GM21447 (cell line): ENCODE measurements at regions not wholly inside any gene's neighbourhood (a gene's known extent, or its start where the extent isn't known, plus 50 kb on each side); places are given as distances from the start of the nearest gene placed in this dataset.
"Not testable (repeated sequence)": the region's sequence is repeated elsewhere in the genome, so short reads cannot be mapped to it uniquely, and the experiment has no call there.

Experiments
- ATAC-seq: cut with Tn5 transposase; IDR thresholded peaks from one replicate; pipeline ENCODE4 v1.9.1; 2021; ENCODE audit not compliant: unreplicated experiment

DNA sequence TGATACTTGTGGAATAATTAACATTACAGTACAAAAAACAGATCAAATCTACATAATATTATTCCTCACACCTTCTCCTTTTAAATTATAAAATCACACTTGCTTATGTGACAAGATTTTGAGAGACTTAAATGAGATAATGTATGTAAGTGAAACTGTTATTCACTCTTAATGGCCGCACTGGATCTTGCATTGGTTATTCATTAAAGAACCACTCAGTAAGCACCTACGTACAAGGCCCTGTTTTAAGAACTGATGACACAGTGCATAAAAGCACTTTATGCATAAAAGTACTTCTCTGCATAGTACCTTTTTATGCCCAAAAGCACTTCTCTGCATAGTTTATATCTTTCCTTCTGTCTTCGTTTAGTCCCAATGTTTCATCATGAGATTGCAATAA, 172.1 kb downstream of the GOLGA6L6 start:
- no peak for ATAC-seq

DNA sequence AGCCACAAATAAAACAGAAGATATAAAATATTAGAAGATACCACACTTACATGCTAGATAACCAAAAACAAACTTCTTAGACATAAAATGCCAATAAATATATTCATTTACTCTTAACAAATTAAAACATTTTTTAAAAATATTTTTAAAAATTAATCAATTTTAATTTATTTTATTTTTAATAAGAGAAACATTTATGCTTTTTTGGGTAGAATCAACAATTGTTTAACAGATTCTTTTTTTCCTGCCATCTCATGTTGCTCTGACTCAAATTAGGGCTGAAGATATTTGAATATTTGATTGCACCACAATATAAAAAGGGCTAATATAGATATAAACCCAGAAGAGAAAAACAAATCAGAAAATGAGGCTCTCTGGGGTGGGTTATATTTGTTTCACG, 172.6 kb downstream of the GOLGA6L6 start:
- ATAC-seq: no peak

DNA sequence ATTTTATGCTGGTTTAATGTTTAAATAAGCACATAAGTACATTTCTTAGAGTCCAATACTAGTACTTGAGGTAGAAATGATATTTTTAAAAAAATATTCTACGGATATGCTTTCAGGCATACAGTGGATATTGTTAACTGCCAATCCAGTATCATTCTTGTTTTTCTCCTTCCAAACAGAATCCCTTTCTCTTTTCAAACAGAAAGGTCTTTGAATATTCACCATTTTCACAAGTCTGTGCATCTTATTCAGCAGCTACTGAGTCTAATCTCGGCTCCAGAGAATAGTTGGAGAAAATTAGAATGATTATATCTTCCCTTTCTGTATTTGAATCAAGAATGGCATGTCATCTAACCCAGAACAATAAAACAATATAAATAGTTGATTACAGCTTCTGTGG, 174.5 kb downstream of the GOLGA6L6 start:
- ATAC-seq: no peak

DNA sequence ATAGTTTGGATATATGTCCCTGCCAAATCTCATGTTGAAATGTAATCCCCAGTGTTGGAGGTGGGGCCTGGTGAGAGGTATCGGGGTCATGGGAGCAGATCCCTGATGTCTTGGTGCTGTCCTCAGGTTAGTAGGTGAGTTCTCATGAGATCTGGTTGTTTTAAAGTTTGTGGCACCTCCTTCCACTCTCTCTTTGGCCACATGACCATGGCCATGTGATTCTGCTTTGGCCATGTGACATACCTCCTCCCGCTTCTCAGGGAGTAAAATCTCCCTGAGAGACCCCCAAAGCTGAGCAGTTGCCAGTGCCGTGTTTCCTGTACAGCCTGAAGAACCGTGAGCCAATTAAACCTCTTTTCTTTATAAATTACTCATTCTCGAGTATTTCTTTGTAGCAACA, 178.0 kb downstream of the GOLGA6L6 start:
- not testable (repeated sequence) for ATAC-seq

DNA sequence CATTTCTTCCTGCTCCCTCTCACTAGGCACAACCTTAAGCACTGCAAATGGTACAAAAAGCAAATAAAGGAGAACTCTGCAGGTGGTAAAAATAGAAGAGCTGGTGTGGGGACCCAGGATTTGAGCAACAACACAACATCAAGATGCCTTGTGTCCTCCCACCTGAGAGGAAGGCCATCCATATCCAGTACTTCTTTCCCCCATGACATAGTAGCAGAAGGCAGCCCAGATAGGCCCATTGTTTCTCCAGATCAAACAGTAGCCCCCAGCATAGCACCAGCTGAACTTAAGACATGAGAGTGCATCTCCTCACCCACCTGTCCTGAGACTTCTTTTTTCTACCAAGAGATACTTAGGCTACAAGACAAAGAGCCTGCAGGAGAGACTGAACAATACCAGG, 180.5 kb downstream of the GOLGA6L6 start:
- no peak for ATAC-seq

DNA sequence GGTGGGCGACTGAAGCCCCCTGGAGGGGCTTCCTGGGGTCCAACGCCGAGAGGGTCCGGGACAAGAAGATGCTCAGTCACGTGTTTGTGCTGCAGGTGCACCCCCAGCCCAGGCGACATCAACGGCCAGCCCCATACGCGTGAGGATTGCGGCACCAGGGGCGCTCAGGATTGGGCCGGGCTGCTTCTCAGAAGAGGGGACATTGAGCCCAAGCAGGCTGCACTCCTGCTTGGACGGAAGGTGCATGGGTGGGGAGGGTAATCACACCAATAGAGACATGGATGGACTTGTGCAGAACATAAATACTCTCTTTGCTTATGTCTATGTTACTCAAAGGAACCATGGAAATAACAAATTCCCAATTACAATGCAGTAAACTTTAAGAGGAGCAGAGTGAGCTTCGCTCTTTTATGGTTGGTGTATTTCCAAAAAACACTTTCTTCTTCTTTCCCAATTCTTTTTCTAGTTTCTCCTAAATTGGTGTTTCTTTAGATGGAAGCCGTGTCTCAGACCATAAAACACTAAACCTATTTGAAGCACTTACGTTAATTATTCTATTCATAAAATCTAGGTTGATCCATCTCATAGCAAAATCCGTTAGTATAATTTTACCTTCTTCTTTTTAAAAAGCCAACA, 182.7 kb downstream of the GOLGA6L6 start:
- no peak for ATAC-seq

DNA sequence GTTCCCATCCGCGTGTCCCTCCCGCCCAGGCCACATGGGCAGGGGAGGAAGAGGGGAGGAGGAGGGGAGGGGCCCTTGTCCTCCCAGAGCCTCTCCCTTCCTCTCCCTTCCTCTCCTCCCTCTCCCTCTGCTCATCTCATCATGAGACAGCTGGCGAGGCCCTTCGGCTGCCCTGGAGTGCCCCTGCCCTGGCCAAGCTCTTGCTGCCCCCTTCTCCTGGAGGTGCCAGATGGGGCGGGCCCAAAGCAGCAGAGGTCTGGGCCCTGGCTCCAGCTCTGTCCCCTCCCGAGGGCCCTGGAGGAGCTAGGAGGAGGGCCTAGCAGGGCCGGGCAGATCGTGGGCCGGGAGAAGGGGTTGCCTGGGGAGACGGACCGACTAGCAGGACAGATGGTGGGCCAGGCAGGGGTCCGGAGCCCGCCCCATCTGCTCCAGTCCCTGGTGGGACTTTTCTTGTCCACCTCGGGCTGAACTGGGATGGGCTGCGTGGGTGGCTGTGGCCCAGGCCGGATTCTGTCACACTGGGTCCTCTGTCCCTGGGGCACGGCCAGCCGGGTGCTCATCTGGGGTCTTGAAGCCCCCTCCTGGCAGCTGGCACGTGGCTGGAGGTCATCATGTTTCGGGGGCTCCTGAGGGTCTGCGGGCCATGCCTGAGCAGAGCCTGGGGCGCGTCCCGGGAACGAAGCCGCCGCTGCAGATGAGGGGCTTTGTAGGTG, 183.4 kb downstream of the GOLGA6L6 start:
- no peak for ATAC-seq

DNA sequence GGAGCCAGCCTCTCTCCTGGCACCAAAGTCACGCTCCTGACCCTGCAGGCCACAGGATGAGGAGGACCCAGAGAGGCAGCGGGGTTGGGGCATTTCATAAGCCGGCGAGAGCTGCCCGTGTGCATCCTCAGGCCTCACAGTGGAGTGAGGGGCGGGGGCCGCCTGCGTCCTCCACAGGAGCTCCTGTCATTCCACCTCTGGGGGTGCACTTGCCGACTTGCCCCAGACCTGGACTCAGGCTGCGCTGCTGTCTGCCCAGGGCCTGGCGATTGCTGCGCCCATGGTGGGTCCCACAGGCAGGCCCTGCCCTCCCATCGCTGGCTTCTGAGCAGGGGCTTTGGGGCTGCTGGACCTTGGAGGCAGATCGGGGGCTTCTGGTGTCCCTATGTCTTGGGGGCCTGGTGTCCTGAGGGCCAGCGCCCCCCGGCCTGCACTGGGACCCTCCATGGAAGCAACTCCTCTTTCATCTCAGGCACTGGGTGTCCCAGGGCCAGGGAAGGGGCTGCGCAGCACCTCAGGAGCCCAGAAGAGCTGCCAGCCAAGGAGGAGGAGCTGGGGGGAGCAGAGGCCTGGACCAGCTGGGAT, 184.0 kb downstream of the GOLGA6L6 start:
- ATAC-seq: no peak

DNA sequence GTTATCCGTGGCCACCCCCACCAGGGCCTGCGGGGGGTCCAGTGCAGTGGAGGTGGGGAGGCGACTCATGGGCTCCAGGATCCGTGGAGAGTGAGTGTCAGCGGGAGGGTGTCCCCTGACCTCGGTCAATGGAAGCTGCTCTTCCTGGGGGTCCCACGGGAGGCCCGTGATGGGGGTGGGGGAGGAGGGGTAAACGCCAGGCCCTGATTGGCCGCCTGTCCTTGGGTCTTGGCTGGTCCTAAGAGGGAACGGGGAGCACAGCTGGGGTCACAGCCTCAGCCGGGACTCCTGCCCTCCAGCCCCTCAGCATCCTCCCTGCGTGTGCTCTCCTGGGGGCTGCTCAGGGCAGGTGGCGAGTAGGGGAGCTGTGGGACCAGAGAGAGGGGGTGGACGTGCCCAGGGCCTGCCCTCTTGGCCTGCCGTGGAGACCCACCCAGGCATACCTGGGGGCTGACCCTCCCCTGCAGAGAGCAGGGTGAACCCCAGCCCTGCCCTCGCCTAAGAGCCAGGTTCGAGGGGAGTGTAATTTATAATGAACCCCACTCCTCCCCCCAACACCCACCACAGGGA, 184.6 kb downstream of the GOLGA6L6 start:
- ATAC-seq: no peak

DNA sequence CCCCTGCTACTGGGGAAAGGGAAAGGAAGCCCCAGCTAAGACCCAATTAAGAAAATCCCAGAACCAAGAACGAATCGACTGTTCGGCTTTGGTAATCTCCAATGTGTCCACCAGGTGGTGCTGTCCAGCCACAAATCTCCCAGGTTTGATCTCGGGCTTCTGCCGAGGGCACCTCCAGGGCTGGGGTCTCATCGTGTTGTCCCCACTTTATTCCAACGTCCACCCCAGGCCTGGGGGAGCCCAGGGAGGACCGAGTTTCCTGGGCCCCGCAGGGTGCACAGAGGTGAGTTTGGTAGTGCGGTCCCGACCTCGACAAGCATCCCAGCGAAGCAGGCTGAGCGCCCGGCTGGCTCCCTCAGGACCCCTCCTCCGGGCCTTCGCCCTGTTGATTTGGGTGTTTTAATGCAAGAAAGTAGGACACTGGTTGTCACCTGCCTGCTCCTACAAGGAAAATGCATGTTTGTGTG, 185.1 kb downstream of the GOLGA6L6 start:
- ATAC-seq: peak; percentile 45

DNA sequence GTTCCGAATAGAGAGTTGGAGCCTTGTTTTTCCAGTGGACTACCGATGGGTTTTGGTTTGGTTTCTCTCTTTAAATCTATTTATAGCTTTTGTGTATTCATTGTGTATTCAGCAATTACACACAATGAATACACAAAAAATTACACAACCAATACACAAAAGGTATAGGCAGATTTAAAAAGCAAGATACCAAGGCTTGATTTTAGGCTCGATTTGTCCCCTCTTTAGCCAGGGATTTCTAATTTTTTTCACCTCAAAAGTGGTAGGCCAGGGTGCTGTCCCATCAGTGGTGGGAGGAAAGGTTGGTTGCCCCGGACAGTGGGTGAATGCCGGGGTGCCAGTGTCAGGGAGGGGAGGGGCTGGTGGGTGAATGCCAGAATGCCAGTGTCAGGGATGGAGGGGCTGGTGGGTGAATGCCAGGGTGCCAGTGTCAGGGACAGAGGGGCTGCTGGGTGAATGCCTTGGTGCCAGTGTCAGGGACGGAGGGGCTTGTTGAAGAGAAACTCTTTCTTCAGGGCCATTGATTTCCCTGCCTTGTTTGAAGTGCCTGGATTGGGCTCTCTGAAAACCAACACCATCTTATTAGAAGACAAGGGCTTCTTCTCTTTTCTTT, 186.2 kb downstream of the GOLGA6L6 start:
- ATAC-seq: no peak

DNA sequence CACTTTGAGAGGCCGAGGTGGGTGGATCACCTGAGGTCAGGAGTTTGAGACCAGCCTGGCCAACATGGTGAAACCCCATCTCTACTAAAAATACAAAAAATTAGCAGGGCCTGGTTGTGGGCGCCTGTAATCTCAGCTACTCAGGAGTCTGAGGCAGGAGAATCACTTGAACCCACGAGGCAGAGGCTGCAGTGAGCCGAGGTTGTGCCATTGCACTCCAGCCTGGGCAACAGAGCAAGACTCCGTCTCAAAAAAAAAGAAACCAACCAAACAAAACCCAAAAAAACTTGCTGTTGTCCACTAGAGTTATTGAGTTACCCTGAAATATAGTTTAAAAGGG, 186.7 kb downstream of the GOLGA6L6 start:
- not testable (repeated sequence) for ATAC-seq

DNA sequence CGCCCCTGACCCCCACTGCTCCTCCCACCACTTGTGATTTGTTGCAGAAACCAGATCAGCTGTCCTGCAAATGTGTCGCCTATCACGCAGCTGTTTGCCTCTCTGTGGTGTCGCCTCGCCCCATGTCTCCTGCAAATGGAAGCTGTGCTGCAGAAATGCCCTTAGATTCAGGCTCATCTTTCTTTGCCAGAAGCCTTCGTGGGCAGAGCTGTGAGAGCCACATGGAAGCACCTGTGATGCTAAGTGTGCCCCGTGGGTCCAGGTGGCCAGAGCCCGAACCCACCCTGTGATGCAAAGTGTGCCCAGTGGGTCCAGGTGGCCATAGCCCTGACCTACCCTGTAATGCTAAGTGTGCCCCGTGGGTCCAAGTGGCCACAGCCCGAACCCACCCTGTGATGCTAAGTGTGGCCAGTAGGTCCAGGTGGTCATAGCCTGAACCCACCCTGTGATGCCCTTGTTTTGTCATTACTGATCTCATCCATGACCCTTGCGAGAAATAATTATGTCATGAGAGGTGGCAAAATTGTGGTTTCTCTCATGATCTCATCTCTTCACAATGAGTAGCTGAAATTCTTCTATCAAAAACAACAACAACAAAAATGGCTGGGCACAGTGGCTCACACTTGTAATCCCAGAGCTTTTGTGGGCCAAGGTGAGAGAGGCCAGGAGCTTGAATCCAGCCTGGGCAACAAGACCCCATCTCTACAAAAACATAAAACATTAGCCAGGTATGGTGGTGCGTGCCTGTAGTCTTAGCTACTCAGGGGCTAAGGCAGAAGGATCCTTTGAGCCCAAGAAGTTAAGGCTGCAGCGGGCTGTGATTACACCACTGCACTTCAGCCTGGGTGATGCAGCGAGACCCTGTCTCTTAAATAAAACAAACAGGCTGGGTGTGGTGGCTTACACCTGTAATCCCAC, 187.4 kb downstream of the GOLGA6L6 start:
- no peak for ATAC-seq

DNA sequence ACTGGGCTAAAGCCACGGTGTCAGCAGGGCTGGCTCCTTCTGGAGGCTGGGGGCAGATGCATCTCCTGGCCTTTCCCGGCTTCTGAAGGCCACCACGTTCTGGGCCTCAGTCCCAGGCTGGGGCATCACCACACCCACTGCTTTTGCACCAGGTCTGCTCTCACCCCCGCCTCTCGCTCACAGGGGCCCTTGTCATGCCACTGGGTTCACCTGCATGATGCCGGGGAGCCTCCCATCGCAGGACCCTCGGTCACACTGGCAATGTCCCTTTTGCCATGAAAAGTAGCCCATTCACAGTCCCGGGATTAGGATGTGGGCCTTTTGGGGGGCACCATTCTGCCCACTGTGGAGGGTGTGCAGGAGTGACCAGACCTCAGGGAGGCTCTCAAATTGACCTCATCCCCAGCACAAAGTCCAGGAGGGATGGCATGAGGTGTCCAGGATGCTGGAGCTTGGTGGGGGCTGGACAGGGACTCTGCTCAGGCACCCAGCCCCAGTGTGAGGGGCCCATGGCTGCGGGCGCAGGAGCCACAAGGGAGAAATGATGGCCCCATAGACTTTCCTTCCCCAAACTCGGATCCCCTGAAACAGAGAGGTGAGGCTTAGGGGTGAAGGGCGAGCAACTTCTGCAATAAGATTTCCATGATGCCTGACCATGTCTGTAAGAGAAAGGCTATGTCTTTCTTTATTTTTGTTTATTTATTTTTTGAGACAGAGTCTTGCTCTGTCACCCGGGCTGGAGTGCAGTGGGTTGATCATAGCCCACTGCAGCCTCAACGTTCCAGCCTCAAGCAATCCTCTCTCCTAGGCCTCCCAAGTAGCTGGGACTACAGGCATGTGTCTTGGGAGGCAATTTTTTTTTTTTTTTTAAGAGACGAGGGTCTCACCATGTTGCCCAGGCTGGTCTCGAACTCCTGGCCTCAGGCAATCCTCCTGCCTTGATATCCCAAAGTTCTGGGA, 189.1 kb downstream of the GOLGA6L6 start:
- ATAC-seq: no peak

DNA sequence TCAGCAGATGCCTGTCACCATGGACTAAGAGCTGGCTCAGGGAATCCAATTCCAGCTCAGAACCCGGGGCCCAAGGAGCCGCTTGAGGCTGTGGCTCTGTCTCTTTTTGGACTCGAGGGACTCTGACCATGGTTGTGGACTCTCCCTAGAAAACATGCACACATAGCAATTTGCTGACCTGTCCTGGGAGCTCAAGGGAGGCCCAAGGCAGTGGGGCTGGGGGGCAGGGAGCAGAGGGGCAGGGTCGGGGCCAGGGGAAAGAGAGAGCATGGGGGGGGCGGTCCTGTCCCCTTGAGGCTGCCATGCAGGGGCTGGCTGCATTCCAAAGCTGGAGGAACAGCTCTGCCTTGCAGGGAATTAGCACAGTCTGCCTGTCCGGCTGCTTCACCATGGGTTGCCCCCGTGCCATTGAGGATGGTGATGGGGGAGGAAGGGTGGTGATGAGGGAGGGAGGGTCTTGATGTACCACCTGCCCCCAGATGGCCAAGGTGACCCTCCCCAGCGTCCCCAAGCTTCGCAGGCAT, 190.1 kb downstream of the GOLGA6L6 start:
- ATAC-seq: no peak

DNA sequence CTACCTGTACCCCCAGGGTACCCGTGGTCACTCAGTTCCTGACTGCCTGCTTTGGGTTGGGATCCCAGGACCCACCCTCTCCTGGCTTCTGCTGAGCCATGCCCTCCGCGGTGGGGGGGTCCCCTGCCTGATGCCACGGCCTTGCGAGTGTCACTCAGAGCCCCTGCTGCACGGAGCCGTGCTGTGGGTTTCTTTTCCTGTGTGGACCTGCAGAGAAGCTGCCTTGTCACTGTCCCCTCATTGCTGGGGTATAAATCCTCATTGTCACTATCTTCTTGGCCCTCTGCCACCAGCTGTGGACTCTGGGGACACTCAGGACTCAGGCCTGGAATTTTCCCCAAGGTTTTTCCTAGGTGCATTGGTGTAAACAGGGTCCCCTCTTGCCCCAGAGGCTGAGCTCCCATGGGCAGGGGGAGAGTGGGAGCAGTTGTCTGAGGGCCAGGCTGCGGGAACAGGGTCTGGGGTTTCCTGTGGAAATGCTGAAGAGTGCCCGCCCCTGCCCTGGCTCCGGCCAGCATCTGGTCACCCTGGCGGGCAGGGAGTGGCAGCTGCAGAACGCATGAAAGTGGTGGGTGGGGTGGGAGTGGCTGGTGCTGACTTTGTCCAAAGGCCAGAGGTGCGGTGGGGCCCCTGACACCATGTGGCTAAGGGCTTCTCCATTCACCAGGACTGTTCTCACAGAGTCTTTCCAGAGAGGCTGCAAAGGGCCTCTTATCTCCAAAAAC, 191.7 kb downstream of the GOLGA6L6 start:
- no peak for ATAC-seq

DNA sequence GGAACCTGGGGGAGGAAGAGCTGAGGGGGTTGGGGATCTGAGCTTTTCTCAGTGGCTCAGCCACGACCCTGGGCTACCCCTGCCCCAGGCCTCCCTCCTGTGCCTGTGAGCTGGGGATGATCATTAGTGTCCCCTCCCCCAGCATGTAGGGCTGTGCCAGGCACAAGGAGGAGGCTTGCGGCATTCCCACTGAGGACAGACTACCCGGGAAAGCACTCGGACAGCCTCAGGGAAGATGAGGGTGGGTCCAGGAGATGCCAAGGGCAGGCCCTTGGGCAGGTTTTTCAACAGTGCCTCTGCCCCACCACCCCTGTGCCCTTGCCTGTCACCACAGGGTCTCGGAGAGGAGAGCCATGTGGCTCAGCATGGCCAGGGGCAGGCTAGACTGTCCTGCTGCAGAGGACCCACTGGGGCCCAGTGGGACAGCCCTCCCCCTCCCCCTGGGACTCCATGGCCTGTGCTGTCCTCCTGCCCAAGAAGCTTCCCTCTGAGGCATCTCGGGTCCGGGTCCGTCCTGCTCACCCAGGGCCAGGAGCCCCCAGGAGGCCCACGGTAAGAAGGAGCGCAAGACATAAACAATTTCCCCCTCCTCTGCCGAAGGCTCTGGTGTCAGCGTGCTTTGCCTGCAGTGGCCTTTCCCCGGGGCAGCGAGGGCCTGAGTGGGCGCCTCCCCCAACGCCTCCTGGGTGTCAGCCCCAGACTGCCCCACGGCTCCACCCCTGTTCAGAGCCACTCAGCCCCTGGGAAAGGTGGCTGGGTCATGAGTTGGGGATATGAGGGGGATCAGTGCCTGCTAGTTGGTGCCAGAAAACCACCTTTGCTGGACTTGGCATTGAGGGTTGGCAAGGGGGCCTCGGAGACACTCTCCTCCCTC, 192.5 kb downstream of the GOLGA6L6 start:
- ATAC-seq: no peak
